HG02981 (cell line): ENCODE measurements at regions not wholly inside any gene's neighbourhood (a gene's known extent, or its start where the extent isn't known, plus 50 kb on each side); places are given as distances from the start of the nearest gene placed in this dataset.
"Not testable (repeated sequence)": the region's sequence is repeated elsewhere in the genome, so short reads cannot be mapped to it uniquely, and the experiment has no call there.

Experiments used
- ATAC-seq: cut with Tn5 transposase; IDR thresholded peaks from one replicate; pipeline ENCODE4 v1.9.1; 2021; ENCODE audit warnings: mild to moderate bottlenecking, moderate library complexity; ENCODE audit not compliant: unreplicated experiment

DNA sequence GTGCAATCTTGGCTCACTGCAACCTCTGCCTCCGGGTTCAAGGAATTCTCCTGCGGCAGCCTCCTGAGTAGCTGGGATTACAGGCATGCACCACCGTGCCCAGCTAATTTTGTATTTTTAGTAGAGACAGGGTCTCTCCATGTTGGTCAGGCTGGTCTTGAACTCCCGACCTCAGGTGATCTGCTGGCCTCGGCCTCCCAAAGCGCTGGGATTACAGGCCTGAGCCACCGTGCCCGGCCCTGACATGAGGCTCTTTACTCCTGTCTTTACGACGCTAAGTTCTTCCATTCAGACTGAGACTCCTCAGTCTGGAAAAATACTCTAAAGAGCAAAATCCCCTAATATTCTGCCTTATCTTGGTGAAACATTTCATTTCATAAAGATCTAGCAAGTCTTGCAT lies 331.3 kb upstream of the SGO1 start:
- not testable (repeated sequence) for ATAC-seq

DNA sequence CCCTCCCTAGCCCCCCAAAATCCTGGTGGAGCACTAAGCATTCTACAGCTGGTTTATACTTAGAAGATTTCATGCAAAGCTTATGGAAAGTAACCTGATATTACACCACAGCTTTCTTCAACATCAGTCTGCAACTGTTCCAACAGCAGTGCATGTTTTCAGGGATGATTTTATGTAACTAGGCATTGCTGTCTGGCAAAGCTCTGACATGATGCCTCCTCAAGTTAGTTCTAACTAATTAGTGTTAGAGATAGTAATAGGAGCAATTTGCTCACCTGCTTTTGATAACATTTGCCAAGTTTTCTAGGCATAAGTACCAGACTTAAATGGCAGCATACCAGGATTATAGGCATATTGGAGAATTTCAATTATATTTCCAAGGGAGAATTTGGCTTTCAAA lies 330.3 kb upstream of the SGO1 start:
- no peak for ATAC-seq

DNA sequence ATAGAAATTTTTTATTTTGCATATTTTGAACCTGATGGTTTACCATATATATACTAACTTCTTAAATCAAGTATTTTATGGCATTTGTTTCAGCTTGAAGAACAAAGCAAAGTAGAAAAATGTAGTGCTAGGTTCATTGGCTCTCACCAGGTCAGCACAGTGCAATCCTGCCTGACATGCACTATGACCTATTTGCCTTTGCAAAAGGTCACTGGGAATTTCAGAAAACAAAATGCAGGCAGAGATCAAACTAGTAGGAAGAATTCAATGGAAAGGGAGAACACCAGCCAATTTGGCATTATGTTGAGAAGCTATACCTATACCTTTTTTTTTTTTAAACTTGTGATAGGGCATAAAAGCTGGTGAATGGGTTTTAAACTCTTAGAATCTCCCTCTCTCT lies 329.8 kb upstream of the SGO1 start:
- no peak for ATAC-seq

DNA sequence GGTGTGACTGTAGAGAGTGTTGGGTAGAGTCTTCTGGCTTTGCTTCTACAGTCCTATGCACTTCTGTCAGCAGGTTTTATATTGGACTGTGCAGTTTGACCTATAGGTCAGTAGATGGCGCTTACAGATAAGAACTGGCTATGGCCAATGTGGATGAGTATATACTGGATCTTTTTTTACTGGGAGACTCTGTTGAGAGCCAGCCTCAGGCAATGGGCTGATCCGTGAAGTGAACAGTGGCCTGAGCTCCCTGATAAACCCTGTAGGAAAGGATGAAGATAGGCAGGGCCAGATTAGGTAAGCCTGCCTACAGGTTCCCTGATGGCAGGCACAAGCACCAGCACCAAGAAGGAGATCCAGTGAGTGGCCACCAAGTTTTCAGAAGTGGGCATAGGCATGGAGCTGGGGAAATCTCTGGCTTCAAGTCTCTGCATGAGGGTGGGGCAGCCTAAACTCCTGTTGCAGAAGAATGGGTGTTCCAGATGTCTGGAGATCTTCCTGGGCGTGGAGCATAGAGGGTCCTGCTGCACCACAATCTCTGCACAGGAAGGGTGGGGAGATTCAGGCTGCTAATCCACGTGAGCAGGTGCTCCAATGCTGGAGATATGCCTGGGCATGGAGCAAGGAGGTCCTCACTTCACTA lies 326.0 kb upstream of the SGO1 start:
- ATAC-seq: peak; percentile 87

DNA sequence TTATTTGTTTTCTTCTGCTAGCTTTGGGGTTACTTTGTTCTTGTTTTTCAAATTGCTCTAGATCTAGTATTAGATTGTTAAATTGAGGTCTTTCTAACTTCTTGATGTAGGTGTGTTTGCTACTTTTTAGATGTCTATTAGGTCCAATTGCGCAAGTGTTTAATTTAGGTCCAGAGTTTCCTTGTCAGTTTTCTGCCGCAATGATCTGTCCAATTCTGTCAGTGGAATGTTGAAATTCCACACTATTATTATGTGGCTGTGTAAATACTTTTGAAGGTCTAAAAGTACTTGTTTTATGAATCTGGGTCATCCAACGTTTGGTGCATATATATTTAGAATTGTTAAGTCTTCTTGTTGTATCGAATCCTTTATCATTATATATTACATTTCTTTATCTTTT lies 324.4 kb upstream of the SGO1 start:
- no peak for ATAC-seq

DNA sequence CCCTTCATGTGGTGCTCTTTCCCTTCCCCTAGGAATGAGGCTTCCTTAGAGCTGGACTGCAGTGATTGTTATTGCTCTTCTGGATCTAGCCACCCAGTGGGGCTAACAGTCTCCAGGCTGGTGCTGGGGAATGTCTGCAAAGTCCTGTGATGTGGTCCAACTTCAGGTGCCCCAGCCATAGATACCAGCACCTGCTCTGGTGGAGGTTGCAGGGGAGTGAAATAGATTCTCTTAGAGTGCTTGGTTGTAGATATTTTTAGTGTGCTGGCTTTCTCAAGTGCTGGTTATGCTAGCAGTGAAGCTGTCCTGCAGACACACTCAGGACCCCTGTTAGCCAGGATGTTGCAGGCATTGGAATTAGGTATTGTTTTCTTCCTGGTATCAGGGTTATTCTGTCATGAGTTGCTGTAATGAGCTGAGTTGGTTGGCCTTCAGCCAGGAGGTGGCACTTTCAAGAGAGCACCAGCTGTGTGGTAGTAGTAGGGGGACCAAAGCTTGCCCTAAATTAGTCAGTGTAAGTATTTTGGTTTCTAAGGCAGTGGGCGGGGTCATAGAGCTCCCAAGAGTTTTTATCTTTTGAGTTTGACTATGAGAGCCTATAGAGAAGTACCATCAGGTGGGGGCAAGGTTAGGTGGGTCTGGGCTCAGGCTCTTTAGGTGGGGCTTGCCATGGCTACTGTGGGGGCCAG lies 317.5 kb upstream of the SGO1 start:
- ATAC-seq: no peak

DNA sequence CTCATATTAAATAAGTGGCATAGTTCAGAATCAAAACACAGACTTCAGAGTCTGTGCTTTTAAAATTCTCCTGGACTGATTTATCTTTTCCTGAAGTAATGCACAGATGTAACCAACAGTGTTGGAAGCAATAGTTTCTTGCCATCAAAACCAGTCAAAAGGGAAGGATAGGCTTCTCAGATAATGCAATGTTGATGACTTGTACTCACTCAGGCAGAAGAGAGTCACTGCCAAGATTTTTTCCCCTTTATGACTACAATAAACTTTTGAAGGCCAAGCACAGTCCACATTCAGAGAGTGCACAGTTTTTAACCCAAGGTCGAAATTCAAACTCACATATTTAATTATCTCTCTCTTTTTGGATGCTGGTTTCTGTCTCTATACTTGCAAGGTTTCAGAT lies 305.0 kb upstream of the SGO1 start:
- no peak for ATAC-seq

DNA sequence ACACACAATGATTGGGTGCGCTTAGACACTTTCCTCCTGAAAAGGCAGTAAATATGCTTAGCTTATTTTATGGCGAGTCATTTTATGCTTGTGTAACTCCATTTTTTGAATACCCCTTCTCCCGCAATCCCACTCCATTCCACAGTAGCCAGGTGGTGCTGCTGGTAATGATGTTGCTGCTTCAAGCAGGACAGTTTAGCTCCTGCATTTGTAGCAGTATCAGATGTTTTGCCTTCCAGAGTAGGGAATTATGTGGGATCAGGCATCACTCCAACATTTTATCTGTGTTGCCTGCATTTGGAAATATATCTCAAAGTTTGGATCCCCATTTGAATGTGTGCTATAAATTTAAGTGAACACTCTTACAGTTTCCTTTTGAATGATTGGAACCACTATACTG lies 302.1 kb upstream of the SGO1 start:
- no peak for ATAC-seq

DNA sequence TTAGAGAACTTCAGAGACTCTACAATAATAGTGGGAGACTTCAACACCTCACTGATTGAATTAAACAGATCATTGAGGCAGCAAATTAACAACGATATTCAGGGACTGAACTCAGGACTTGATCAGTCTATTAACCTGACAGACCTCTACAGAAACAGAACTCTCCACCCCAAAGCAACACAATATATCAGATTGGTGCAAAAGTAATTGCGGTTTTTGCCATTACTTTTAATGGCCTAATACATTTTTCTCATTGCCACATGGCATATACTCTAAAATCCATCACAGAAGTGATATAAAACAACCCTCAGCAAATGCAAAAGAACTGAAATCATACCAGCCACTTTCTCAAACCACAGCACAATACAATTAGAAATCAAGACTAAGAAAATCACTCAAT lies 298.1 kb upstream of the SGO1 start:
- ATAC-seq: no peak

DNA sequence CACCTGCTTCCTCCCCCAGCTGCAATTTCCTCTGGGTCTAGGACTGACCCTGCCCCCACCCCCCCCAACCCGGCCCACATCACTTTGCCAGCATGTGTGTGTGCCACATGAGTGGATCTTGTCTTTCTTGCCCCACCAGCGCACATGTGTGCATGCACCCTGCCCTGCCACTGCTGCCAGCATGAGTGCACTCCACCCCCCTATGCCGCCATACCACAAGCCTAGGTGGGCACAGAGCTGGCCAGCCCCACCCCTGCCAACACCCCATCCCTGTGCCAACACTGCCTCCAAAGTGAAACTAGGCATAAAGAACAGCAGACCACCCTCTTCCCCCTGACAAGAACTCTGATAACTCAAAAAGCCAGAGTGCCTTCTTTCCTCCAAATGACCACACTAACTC lies 296.3 kb upstream of the SGO1 start:
- no peak for ATAC-seq

DNA sequence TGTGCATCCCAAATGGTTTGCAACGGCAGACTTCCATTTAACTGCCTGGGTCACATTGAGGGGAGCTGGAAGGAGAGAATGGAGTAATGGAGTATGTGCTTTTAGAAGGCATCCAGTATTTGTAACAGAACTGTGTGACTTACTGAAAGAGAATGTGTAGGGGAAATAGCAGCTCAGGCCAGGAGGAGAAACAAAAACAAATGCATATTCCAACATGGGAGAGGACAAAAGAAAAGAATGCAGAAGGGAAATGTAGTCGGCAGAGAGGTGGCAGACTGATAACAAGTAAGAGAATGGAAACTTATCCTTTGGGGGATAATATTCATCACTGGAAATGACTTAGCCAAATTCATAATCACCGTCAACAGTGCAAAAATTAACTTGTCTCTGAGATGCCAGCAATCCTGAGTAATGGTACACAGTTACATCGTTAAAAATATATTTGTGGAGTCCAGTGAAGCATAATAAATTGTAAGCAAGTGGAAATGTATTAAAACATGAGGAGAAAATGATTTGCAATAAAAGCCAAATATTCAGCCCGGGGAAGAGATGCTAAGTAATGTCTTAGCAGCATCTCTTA lies 294.9 kb upstream of the SGO1 start:
- ATAC-seq: no peak

DNA sequence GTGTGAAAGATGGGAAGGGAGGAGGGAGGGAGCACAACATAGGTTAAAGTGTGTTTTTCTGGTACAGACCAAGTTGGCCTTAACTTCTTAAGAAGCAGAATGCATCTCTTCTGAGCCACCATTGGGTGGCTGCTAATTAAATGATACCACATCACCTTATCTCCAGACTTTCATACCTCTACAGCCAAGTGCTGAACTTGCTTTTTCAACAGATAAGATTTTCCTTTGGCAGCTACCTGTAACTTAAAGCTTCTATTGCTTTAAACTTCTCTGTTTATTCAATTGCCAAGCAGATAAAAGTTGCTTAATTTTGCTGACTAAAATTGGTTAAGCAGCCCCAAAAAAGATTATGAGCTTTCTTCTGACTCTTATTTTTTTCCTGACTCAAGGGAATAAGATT lies 292.4 kb upstream of the SGO1 start:
- ATAC-seq: no peak

DNA sequence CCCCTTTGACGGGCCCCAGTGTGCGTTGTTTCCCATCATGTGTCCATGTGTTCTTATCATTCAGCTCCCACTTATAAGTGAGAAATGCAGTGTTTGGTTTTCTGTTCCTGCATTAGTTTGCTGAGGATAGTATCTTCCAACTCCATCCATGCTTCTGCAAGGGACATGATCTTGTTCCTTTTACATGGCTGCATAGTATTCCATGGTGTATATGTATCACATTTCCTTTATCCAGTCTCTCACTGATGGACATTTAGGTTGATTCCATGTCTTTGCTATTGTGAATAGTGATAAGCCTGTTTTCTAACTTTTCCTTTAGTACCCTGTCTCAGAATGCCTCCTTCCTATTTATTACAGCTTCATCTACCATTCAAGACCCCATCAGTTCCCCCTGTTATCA lies 278.2 kb upstream of the SGO1 start:
- ATAC-seq: not testable (repeated sequence)

DNA sequence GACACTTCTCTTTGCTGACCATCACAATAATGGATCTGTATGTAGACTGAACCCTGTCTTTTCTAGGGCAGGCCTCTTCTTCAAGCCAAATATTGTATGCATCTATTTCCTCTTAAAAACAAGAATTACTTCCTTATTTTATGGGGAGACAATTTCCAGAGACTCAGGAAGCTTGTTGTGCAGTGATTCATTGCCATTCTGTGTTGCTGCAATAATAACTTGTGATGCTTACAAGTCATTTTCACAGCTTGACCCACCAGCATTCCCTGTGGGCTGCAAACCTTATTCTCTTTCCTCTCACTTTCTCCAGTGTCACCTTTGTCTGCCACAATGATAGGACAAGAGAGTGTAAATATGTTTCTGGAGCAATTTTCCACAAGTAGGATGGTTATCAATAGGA lies 276.7 kb upstream of the SGO1 start:
- no peak for ATAC-seq

DNA sequence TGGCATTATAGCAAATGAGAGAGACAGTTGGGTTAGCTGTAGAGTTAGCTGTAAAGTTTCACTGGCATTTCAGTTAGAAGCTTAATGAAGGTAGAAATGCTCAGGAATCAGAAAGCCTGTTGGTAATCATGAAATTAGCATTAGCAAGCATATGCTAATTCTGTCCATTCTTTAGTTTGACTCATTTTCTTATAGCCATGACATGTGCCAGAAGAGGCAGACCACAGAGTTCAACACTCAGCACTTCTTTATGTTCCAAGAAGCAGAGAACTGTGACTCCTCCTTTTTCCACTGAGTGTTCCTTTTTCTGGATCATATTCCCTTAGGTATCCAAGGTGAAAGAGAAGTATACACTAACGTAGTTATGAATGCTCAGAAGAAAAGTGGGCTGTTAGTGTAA lies 276.2 kb upstream of the SGO1 start:
- ATAC-seq: no peak

DNA sequence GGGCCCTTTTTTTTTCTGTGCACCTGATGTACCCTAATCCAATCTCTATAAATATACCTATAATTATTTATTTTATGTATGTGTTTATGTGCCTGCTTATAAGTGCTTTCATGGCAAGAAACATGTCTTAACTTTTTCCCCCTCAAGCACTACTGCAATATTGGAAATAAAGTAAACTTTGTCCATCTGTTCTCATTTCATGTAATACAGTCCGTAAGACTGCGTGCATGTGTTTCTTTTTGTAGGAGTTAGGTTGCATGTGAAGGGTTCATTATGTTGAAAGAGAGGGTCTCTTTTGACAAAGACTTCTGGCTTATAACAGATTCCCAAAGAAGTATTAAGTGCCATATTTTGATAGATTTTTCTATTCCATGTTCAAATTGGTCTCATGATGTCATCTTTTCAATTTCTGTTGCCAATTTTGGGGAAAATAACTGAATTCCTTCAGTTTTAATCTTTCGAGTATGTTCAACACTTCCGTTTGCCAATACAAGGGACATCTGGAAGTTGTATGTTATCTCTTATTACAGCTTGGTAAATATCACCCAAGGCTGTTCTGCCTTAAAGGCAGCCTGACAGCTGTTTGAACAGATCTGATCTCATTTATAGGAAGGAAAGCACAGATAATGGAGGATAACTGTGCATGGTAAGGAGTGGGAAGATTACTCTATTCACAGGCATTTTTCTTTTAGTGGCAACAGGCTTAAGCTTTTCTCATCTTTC lies 273.1 kb upstream of the SGO1 start:
- ATAC-seq: no peak

DNA sequence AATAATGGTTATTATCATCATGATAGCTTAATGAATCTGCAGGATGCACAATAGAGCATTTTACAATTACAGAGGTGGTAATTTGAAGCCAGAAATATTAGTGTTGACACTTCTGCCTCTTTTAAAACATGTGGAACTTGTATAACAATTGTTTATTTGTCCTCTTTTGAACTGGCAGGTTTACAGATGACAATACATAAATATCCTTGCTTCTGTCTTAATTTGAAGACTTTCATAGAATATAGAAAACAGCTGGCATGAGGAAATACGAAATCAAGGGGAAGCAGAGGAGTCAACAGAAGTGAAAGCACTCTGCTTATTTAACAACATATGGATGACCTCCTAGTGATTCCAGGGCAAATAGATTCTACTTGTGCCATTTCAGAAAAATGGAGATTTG lies 270.5 kb upstream of the SGO1 start:
- ATAC-seq: no peak

DNA sequence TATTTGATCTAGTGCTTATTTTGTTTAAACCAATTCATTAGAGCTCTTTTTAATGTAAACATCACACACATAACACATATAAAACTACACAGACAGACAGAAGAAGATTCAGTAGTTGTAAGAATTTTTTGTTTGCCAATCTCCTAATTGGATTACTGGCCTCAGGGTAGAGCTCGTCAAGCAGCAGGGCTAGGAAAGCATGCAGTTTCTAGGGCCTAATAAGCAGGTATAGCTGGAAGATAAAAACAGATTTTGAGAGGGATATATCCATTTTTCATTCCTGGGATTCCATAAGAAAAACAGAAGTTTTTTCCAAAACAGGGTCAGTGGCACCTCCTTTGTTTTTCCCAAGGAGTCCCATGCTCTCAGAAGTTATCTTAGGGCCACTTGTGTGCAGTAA lies 265.2 kb upstream of the SGO1 start:
- no peak for ATAC-seq

DNA sequence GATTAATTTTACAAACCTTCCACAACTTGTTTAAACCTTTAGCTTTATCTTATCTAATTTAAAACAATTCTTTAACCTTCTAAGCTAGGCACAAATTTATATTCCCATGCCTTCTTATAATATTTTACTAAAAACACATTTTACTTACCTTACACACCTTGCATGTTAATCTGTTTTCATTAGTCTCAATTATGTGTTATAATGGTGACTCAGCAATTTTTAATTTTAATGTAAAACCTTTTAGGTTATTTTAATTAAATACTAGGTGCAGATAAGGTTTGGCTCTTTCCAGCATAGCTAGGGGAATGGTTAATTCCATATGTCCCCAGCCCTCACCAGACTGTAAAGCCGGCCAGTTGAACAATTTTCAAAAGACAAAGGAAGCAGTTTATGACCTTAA lies 264.6 kb upstream of the SGO1 start:
- no peak for ATAC-seq

DNA sequence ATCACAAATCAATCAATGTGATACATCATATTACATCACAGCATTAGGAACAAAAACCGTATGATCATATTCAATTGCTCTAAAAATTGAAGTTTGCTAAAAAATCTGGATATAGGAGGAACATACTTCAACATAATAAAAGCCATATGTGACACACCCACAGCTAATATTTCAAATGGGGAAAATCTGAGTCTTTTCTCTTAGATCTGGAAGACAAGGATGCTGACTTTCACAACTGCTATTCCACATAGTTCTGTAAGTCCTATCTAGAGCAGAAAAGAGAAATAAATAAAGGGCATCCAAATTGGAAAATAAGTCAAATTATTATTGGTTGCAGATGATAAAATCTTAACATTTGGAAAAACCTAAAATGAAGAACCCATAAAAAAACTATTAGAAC lies 256.8 kb upstream of the SGO1 start:
- ATAC-seq: no peak

DNA sequence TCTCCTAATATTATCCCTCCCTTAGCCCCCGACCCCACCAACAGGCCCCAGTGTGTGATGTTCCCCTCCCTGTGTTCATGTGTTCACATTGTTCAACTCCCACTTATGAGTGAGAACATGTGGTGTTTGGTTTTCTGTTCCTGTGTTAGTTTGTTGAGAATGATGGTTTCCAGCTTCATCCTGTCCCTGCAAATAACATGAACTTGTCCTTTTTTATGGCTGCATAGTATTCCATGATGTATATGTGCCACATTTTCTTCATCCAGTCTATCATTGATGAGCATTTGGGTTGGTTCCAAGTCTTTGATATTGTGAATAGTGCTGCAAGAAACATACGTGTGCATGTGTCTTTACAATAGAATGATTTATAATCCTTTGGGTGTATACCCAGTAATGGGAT lies 241.3 kb upstream of the SGO1 start:
- ATAC-seq: not testable (repeated sequence)

DNA sequence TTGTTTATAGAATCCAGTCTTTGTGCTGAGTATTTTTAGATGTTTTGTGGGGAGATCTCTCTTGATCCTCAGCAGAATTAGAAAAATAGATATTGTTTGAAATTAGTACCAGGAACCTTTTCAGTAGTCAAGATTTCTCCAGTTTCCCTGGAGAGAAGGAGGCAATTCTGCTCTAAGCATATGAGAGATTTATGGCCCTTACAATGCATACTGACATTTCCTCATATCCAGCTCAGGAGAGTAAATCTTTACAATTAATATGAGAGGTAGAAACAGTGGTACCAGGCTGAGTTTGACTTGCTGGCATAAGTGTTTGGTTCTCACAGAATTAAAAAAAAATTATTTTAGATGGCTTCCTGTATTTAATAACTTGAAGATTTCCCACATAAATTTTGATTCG lies 239.1 kb upstream of the SGO1 start:
- no peak for ATAC-seq
